Umbilical cord (tissue), 1 donor: ENCODE measurements at regions not wholly inside any gene's neighbourhood (a gene's known extent, or its start where the extent isn't known, plus 50 kb on each side); places are given as distances from the start of the nearest gene placed in this dataset.
"Not testable (repeated sequence)": the region's sequence is repeated elsewhere in the genome, so short reads cannot be mapped to it uniquely, and the experiment has no call there.

Experiments used
- DNase-seq: peaks from one replicate; pipeline ENCODE4 v3.0.0-alpha.2; 2015; ENCODE audit warnings: low spot score

DNA sequence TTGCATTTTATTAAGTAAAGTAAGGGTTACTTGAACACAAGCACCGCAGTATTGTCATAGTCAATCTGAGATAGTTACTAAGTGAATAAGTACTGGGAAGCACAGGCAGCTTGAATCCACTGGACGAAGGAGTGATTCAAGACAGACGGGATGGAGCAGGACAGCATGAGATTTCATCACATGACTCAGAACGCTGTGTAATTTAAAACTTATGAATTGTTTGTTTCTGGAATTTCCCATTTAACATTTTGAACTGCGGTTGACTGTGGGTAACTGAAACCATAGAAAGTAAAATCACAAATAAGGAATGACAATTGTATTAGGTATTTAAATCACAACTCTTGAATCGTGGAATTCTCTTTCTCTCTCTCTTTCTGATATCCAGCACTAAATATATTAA is 1630.4 kb upstream of the SEL1L start:
- DNase-seq = peak; percentile 38

DNA sequence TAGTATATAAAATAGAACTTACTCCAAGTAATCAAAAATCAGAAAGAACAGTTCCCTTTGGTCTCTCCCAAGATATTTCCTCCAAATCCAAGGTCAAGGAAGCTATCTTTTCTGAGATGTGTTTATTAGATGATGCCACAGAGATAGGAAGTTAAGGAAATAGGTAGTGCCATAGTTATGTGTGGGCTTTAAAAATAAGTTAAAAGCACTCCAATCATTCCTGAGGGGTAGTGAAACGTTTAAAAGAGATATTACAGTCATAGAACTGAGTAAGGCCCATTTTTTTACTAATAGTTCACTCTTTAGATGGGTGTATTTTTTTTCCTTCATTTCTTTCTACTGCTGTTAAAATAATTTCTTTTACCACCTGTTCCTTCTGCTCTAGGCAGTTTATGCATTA is 1630.9 kb upstream of the SEL1L start:
- DNase-seq = no peak

DNA sequence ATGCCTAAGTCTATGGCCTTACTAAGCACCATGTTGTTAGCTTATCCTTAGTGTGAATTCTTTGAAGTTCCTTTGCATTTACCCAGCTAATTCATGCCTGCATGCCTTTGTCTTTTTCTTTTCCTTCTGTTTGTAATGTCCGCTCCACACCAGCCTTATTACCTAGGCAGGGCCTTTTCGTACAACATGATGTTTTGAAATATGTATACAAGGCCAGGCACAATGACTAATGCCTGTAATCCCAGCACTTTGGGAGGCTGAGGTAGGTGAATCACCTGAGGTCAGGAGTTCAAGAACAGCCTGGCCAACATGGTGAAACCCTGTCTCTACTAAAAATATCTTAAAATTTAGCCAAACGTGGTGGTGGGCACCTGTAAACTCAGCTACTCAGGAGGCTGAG is 1636.5 kb upstream of the SEL1L start:
- DNase-seq = no peak

DNA sequence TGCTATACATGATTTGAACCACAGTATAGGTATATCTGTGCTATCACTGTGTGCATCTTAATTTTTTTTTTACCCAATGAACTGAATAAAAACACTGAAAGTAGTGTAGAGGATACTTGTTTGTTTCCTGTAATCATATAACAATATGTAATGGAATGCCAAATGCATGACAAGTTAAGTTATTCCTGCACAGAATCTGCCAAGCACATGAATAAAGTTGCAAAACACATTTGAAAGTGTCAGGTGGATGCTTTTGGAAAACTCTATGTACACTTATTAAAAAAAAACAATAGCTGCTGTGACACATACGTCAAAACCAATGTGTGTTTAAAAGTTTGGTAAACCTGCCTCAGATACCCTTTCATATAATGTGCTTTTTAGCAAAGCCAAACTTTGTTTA is 1638.1 kb upstream of the SEL1L start:
- DNase-seq = no peak

DNA sequence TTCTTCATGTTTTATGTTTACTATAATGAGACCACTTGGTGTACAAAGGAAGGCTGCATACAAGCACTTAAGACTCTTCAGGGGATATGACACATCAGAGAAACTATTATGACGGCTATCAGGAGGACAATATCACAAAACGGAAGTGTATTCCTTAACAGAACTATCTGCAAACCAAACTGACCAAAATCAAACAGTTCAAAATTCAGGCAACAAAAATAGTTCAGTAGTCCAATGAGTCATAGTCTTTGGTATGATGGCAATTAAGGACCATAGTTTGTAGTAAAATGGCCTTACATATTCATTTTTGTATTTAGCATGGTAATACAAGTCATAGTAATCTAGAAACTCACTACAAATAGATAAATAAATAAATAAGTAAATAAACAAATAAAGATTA is 1638.7 kb upstream of the SEL1L start:
- DNase-seq = no peak

DNA sequence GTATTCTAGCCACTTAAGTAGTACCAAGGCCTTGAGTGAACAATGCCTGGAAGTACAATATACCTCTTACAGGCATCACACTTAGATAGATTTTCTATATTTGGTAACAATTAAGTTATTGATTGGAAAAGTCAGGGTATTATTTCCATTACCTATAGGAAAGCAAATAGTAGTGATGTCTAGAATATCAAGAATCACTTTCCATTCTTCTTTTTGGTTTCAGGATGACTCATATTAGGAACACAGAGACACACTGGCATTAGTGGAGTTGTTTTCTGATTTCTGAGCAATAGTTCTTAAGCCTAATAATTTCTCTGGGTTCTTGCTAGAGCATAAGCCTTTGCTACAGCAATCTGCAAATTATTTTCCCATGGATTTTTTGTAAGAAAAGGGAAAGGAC is 1640.0 kb upstream of the SEL1L start:
- DNase-seq = no peak

DNA sequence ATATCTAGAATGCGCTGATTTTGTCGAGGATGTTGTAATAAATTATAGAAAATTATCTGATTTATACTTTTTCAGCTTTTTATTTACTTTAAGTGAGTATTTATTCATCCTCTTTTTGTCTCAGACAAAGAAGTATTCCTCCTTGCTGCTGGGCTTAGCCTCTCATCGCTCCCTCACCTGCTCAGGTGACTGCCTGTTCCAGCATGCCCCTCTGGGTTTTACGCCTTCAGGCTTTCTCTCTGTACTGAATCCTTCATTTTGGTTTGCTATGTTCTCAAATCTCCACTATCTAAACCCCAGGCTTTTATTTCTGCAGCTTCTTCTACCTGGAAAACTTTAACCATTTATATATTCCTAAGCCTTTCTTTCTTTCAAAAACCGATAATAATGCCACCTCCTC is 1650.9 kb upstream of the SEL1L start:
- DNase-seq = no peak

DNA sequence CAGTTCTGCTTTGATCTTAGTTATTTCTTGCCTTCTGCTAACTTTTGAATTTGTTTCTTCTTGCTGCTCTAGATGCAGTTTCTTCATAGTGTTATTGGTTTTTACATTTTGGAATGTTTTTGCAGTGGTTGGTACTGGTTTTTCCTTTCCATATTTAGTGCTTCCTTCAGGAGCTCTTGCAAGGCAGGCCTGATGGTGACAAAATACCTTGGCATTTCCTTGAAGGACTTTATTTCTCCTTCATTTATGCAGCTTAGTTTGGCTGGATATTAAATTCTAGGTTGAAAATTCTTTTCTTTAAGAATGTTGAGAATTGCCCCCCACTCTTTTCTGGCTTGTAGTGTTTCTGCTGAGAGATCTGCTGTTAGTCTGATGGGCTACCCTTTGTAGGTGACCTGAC is 1654.7 kb upstream of the SEL1L start:
- not testable (repeated sequence) for DNase-seq

DNA sequence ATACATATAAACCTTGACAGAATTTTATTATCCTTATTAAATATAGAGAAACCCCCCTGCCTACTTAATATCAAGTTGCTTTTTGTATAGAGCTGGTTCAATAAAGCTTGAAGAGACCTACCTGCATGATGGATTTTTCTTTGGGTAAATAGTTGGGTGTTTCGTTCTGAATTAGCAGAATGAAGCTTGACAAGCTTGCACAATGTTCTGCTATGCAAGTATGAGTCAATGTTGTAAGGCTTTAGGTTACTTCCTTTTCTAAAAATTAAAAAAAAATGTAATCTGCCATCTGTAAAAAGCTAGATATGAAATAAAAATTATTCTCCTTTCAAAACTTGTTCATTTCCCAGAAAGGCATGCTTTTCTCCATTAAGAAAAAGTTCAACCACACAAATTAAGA is 1662.6 kb upstream of the SEL1L start:
- DNase-seq = no peak

DNA sequence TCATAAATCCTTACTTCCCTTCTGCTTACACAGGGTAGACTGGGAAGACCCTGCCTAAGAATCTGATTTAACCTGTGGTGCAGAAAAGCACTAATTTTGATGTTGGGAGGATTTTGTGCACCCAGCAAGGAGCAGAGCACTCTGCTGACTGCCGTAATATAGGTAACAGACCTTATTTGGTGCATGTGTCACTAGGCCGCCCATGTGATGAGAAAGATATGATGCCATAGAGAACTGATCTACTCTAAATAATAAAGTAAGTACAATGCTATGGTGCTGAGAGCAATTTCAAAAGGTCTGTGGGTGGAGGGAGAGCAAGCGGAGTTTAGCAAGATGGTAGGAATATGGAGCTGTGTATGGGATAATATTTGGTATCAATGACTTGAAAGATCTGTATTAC is 1663.6 kb upstream of the SEL1L start:
- DNase-seq = no peak

DNA sequence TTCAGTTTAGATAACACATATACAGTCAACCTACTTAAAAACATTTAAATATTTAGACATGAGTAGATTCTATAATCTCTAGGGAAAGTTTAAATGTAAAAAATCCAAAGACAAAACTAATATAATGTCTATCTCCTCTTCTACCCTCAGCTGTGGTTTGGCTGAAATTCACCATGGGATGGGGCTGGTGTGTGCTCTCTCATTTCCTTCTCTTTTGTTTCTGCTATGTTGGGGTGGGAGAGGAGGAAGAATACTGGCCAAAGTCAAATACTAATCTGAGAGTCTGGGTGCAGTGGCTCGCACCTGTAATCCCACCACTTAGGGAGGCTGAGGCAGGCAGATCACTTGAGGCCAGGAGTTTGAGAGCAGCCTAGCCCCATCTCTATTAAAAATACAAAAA is 1673.9 kb upstream of the SEL1L start:
- DNase-seq = no peak

DNA sequence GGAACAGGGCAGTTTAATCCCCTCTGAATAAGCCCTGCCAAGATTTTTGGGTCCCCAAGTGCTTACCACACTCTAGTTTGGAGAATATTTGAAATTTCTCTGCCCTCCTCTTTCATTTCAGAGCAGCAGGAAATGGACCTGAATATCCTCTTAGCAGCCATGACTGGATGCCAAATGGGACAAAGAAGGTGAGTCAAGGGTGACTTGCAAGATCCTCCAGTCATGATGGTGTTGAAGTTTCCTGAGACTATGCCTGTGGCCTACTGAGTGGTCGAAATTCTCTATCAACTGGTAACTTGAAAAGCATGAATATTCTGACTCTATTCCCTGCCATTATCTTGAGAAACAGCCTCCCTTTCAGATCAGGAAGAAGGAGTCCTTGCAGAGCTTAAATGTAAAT is 1674.7 kb upstream of the SEL1L start:
- DNase-seq = no peak

DNA sequence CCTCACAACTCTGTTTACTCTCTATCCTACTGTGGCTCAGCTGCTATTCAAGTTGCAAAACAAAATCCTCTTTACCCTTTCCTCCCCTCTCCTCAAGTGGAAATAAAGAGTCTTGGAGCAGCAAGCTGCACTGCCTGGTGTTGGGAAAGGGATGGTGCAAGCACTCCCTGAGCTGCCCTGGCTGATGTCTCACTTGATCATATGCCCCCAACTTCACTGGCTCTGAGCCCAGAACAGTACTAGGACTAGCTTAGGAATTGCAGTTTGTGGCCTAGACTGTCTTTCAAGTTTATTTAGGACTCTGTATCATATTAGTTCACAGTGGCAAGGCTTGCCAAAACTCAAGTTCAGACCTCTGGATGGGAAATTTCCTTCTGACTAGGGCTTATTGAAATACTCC is 1683.8 kb upstream of the SEL1L start:
- DNase-seq = peak; percentile 61

DNA sequence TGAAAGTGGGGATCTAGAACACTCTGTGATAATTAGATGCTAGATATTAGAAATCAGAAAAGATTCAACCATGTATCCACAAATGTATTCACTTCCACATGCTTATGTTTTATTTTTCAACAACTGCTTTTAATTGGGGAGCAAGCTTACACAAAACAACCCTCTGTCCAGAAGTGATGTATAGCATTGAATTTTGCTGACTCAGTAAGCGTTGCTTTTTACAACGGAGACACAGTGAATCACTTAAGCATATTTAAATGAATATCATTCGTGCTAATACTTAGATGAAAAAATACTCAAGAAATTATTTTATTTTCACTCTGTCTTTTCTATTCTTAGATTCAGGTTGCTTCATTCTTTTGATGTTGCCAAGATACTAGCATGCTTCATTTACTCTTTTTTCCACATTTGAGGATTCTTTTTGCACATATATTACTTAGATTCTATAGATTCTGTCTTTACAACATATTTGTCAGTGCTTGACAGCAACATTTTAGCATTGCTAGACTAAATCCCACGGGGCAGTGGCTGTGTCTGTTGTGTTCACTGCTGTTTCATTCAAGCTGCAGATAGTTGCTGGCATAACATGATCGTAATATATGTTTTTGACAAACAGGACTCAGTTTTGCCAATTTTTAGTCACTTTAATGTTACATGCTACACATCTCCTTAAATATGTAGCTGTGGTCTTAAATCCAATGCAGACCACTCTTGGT is 1714.4 kb upstream of the SEL1L start:
- no peak for DNase-seq

DNA sequence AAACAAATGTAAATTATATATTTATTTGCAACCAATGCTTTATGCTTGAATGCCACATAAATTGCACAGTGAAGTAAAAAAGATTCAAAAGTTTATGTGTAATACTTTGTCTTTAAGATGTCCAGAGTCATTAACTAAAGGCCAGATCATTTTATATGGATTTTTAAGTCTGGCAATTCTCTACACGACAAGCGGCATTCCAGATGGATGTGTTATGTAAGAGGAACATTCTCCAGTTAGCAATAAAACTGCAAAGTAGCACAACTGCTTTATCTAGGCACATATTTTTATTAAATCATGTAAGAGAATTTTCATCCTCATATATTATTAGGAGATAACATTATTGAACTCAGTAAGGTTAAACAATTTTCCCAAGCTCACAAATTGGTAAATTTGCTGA is 1717.7 kb upstream of the SEL1L start:
- peak; percentile 96 for DNase-seq

DNA sequence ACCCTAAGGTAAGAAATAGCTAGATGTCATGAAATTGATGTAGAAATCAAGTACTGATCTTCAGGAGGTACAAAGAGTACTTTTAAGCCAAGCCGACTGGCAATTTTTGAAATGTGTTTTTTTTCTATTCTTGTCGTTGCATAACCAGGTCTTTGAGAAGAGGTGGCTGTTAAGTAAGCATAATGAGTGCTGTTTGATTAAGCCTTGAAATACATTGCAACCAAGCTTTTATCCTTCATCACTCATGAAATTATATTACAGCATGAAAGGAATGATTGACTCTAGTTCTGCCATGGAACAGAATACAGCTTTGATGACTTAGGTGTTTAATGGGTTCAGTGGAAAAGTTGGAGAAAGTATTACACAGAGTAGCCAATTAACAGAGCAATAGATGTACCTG is 1720.2 kb upstream of the SEL1L start:
- no peak for DNase-seq

DNA sequence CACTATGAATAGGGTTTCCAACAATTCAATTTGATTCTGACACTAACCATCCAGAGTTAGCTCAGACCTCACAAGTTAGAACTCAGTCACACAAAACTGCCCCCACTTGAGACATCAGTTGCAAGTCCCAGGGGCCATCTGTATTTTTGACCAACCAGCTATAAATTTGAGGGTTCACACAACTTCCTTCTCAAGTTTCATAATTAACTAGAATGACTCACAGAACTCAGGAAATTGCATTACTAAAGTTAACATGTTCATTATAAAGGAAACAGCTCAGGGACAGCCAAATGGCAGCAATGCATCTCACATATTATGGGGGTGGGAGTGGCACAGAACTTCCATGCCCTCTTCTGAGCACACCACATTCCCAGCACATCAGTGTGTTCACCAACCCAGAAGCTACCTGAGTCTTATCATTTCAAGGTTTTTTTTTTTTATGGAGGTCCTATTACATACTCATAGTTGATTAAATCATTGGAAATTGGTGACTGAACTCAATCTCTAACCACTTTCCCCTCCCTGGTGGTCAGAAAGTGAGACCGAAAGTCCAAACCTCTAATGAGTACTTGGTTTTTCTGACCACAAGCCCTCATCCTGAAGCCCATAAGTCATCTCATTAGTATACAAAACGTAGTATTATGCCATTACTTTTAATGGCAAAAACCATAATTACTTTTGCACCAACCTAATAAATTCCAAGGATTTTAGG is 1721.5 kb upstream of the SEL1L start:
- DNase-seq = no peak

DNA sequence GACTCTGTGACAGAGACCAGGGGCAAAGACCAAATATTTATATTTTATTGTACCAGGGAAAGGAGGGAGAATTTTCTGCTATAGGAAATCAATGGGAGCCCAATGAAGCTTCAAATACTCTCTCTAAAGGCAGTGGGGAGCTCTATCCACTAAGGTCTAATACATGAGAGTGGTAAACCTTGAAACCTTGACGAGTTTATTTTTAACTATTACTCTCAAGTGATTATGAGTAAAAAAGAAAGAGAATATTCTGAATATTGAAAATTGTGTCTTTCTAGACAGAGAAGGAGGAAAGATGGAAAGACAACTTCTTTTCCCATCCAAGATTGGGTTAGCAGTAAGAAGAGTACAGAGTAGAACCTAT is 1722.1 kb upstream of the SEL1L start:
- no peak for DNase-seq

DNA sequence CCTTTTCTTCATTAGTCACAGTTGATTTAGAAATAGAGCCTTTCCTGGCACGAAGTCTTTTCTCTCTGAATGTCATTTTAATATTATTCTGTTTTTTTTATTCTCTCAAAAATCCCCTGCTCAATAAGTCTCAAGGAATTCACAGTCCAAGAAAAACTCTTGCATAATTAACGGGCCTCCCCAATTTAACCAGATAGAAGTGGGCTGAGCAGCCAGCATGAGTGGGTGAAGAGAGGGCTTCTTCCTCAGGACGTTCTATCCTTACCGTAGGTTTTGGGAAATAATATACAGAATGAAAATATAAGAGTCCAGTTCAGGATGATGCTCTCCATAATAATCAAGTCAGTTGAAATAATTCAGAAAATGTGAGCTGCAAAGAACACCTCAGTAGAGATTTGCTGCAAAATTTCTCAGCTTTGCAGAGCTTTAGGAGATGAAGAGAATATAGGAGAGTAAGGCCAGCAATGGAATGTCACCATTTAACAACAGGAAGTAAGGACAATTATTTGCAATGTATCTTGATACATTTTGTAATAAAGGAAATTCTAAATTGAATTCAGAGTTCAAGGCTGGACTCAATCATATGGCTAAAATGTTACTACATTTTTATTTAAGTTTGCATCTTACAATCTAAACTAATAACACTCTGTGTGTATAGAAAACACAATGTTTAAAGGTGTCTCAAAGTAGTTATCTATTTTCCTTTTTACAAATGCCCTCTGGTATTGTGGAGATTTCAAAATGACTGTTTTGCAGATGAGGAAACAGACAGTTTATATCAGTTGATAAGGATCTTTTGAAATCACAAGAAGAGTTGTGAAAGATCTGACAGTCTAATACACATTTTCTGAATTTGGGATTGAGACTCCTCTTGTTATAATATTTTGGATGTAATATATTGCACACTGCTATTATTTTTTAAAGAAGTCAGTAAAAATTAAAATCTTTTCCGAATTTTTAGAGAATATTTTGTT is 1724.1 kb upstream of the SEL1L start:
- no peak for DNase-seq

DNA sequence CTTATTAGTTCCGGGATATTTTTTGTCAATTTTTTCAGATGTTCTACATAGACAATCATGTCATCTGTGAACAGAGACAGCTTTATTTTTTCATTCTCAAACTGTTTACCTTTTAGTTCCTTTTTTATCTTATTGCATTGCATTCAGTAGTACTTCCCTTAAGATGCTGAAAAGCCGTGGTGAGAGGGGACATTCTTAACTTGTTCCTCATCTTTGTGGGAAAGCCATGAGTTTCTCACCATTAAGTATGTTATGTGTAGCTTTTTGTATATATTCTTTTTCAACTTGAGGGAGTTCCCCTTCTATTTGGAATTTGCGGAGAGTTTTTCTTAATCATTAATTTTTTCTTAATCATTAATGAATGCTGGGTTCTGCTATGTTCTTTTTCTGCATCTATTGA is 1727.1 kb upstream of the SEL1L start:
- no peak for DNase-seq

DNA sequence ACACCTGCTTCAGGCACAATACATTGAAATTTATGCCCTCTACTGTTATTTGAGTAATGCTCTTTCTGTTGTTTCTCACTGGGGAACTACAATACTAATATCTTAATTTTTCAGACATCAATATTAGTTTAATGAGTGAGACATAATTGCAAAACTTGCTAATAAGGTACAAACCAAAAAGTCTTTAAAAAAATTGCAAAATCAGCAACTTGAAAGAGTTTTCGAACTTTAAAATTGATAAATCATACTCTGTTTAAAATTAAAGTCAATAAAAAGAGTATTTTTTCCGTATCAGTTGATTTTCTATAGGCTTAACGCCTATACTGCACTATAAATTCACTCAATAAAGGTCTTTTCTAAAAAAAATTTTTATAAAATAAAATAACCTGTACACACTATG is 1735.9 kb upstream of the SEL1L start:
- DNase-seq = no peak

DNA sequence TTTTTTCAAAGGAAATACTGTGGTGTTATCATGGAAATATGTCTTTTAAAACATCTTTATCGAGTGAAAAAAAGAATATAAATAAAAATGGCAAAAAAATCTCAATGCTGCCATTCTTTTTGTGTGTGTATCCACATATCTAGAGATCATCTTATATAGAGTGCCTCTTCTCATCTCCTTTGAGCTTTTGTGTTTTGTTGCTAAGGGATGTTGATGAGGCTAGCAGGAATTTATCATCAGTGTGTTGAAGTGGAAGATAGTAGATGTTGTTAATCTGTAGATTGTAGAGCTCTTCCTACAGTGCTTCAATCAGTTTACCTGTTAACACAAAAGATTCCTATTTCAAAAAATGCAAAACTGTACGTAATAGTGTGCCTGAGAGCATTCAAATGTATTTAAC is 1738.0 kb upstream of the SEL1L start:
- DNase-seq = no peak

DNA sequence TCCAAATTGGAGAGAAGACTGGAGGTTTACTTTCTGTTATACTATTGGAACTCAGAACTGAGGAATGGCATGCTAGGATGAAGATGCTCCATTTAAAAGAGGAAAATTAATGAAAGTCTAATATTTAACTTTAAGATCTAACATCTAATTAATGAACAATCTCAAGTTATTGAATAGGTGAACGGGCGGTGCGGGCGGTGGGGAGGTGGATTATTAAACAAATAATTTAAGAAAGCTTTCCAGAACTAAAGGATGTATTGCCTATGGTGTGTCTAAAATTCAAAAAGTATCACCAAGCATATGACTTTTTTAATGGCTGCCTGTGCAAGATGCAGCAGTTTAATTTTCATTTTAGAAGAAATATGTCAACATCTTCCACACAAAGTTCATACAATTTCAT is 1747.1 kb upstream of the SEL1L start:
- DNase-seq = no peak
